ENCODE measurements at regions not wholly inside any gene's neighbourhood (a gene's known extent, or its start where the extent isn't known, plus 50 kb on each side); places are given as distances from the start of the nearest gene placed in this dataset.

DNA sequence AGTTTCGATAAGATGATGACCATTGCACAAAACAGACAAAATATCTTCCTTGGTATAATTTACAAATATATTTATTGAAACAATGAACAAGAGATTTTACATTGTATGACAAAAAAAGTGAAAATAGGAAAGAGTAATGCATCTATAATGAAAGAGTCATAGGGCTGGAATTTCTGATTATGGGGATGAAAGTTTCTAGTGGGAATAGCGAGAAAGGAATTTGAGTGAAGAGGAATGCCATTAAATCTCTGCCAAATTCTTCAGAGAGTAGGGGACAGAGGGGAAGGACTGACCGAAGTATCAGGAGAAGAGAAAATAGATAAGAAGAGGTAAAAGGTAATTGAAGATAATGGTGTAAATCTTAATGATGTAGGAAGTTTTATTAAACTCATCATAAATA is 125.4 kb downstream of the VGLL3 start:
- intact Hi-C loops (cut with DNase I; ENCODE audit: low total_unique reads) = no loop called here
- no peaks in the 10 kb centered on the region for H3K4me1 ChIP-seq
- 69 to 88% (median 80%) methylated on average over 3 of the region's 3 CpGs for WGBS, 5 donors

DNA sequence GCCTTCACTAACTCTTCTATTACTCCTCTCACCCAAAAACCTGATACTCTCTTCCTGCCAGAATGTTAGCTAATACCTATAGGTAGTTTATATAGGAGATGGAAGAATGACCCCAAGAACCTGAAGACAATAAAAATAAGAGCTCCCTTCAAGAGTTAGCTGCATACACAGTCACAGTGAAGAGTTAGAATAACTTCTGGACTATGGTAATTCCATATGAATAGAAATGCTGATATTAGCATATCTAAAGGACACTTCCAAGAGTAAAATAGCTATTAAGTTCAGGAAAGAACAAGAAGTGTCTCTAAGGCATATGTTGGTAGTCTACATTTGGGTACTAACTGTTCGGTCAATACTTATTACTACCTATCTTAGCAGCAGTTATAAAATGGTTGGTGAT is 134.2 kb downstream of the VGLL3 start:
- intact Hi-C loops (cut with DNase I; ENCODE audit: low total_unique reads) = no loop called here
- Histone ChIP-seq H3K4me1 (no peaks in the 10 kb centered on the region), H3K27ac (no peak overlapping the region), H3K9me3 (no peaks in the 10 kb centered on the region), H3K4me3 (no peak overlapping the region), H3K36me3 (no peaks in the 10 kb centered on the region), H3K27me3 (replicated peaks in 1 of 7) (no peaks in the 10 kb centered on the region)
- no peak for TF ChIP-seq POLR2AphosphoS5 (IDR thresholded peaks at IDR 0.05)
- no peak for TF ChIP-seq POLR2A (IDR thresholded peaks at IDR 0.05)
- TF ChIP-seq, protein P1, sequence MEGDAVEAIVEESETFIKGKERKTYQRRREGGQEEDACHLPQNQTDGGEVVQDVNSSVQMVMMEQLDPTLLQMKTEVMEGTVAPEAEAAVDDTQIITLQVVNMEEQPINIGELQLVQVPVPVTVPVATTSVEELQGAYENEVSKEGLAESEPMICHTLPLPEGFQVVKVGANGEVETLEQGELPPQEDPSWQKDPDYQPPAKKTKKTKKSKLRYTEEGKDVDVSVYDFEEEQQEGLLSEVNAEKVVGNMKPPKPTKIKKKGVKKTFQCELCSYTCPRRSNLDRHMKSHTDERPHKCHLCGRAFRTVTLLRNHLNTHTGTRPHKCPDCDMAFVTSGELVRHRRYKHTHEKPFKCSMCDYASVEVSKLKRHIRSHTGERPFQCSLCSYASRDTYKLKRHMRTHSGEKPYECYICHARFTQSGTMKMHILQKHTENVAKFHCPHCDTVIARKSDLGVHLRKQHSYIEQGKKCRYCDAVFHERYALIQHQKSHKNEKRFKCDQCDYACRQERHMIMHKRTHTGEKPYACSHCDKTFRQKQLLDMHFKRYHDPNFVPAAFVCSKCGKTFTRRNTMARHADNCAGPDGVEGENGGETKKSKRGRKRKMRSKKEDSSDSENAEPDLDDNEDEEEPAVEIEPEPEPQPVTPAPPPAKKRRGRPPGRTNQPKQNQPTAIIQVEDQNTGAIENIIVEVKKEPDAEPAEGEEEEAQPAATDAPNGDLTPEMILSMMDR (IDR thresholded peaks at IDR 0.05 in 8 of 11, conservative IDR thresholded peaks at IDR 0.05 in 3 of 11) = no peak
- WGBS, 5 donors = 0 to 97% (median 3%) methylated on average over 1 of the region's 1 CpG
- DNase-seq = no peak

More for the DNA sequence above, 125.4 kb downstream of the VGLL3 start:
- Histone ChIP-seq H3K27ac (no peak overlapping the region), H3K36me3 (no peaks in the 10 kb centered on the region), H3K27me3 (replicated peaks in 1 of 7) (no peaks in the 10 kb centered on the region), H3K4me3 (no peak overlapping the region), H3K9me3 (peaks cover 0 to 12% (median 0%) of the 10 kb centered on the region in 8 donors)
- DNase-seq = no peak
- TF ChIP-seq, protein P1 (IDR thresholded peaks at IDR 0.05 in 8 of 11, conservative IDR thresholded peaks at IDR 0.05 in 3 of 11) = no peak
- TF ChIP-seq POLR2AphosphoS5 (IDR thresholded peaks at IDR 0.05) (no peak), POLR2A (IDR thresholded peaks at IDR 0.05) (no peak)

DNA sequence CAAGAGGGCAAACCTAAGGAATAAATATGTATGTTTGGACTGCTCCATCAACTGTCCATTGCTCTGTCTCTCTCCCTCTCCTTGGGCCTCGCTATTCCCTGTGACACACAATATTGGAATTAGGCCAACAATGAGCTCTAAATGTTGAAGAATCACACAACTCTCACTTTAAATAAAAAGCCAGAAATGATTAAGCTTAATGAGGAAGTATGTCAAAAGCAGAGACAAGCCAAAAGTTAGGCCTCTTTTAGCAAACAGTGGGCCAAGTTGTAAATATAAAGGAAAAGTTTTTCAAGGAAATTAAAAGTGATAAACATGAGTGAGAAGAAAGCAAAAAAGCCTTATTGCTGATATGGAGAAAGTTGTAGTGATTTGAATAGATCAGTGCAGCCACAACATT is 141.0 kb downstream of the VGLL3 start:
- no peak overlapping the region for H3K27ac ChIP-seq
- H3K4me3 ChIP-seq = no peak overlapping the region
- no peaks in the 10 kb centered on the region for H3K27me3 ChIP-seq (replicated peaks in 1 of 7)
- WGBS, 5 donors = 50 to 74% (median 68%) methylated on average over 1 of the region's 1 CpG
- no peaks in the 10 kb centered on the region for H3K36me3 ChIP-seq
- no peak for DNase-seq
- no peak for TF ChIP-seq POLR2AphosphoS5 (IDR thresholded peaks at IDR 0.05)
- TF ChIP-seq, protein P1 (IDR thresholded peaks at IDR 0.05 in 8 of 11, conservative IDR thresholded peaks at IDR 0.05 in 3 of 11) = no peak
- TF ChIP-seq POLR2A (IDR thresholded peaks at IDR 0.05) = no peak
- peaks cover 0 to 15% (median 0%) of the 10 kb centered on the region in 8 donors for H3K9me3 ChIP-seq
- intact Hi-C loops (cut with DNase I; ENCODE audit: low total_unique reads) = no loop called here
- no peaks in the 10 kb centered on the region for H3K4me1 ChIP-seq

DNA sequence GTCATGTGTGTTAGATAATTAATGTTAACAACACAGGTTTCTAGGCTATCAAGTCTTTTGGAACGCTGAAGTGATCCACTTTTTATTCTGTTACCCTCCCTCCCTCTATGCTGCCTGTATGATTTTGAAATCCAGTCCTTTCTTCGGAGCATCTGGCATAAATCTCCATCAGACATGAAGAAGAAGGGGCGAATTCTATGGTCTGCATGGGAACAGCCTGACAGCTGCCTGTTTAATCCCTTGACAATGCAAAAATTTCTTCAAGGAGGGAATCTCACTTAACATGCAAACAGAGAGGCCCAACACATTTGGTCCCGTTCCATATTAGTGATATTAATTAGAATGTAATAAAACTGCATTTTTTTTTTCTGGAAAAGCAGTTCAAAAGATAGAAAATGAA is 145.2 kb downstream of the VGLL3 start:
- intact Hi-C loops (cut with DNase I; ENCODE audit: low total_unique reads) = no loop called here
- DNase-seq = no peak
- H3K4me3 ChIP-seq = no peak overlapping the region
- H3K9me3 ChIP-seq = peaks cover 0 to 10% (median 0%) of the 10 kb centered on the region in 8 donors
- H3K4me1 ChIP-seq = no peaks in the 10 kb centered on the region
- TF ChIP-seq, protein P1 (IDR thresholded peaks at IDR 0.05 in 8 of 11, conservative IDR thresholded peaks at IDR 0.05 in 3 of 11) = no peak
- TF ChIP-seq POLR2A (IDR thresholded peaks at IDR 0.05) = no peak
- TF ChIP-seq POLR2AphosphoS5 (IDR thresholded peaks at IDR 0.05) = no peak
- 53 to 70% (median 67%) methylated on average over 4 of the region's 4 CpGs for WGBS, 5 donors
- no peaks in the 10 kb centered on the region for H3K36me3 ChIP-seq
- no peaks in the 10 kb centered on the region for H3K27me3 ChIP-seq (replicated peaks in 1 of 7)
- H3K27ac ChIP-seq = no peak overlapping the region
